Panc1 (cell line): ENCODE measurements at regions not wholly inside any gene's neighbourhood (a gene's known extent, or its start where the extent isn't known, plus 50 kb on each side); places are given as distances from the start of the nearest gene placed in this dataset.

Experiments used
- ATAC-seq: fragments of 200-7000 bp; cut with Tn5 transposase; 2 replicates; pipeline ENCODE4 v1.9.1; 2020; ENCODE audit warnings: mild to moderate bottlenecking, moderate library complexity
- BruUV-seq: library from RNA; stranded (reverse); fragments of 400-500 nt; replicated peaks from 2 replicates; lab custom pipeline; 2021; lab: Mats Ljungman, UMichigan
- CTCF ChIA-PET: fragments of 300-600 bp; sonication (Branson Sonifier 250); formaldehyde crosslinking; loops from one replicate; lab custom pipeline; 2022; ENCODE audit warnings: antibody characterized with exemption; lab: Charles Lee
- POLR2A ChIA-PET: fragments of 300-600 bp; sonication (Branson Sonifier 250); formaldehyde crosslinking; loops from one replicate; lab custom pipeline; 2022; ENCODE audit warnings: antibody characterized with exemption; lab: Charles Lee
- DNase-seq: peaks from one replicate; pipeline ENCODE4 v3.0.0-alpha.2; 2010; ENCODE audit warnings: low read depth, low spot score
- H3K27ac ChIP-seq: 2 replicates; pipeline ENCODE4 v1.5.1; 2011; ENCODE audit warnings: mild to moderate bottlenecking, low read length, inconsistent platforms
- H3K27me3 ChIP-seq: fragments of 200-500 bp; sonication (Bioruptor generic); 2 replicates; pipeline ENCODE4 v1.6.0; 2014; ENCODE audit warnings: low read length, inconsistent platforms; ENCODE audit not compliant: control insufficient read depth, insufficient read depth
- H3K36me3 ChIP-seq: fragments of 200-500 bp; sonication (Bioruptor generic); 2 replicates; pipeline ENCODE4 v1.5.1; 2014; ENCODE audit warnings: inconsistent platforms, mild to moderate bottlenecking, low read length, moderate library complexity; ENCODE audit not compliant: control insufficient read depth, insufficient read depth
- H3K4me1 ChIP-seq: 2 replicates; pipeline ENCODE4 v1.5.1; 2011; ENCODE audit warnings: inconsistent platforms, mild to moderate bottlenecking, low read length, moderate library complexity; ENCODE audit not compliant: control insufficient read depth, insufficient read depth
- H3K4me3 ChIP-seq, 2 experiments: 2 replicates each; pipeline ENCODE4 v1.5.1; 2011 to 2012; ENCODE audit warnings: low read depth in 2 of 2, low read length in 2 of 2, mild to moderate bottlenecking in 2 of 2, inconsistent platforms in 1 of 2, moderate library complexity in 1 of 2
- H3K9me3 ChIP-seq: fragments of 200-500 bp; sonication (Bioruptor generic); 2 replicates; pipeline ENCODE4 v1.5.1; 2014; ENCODE audit warnings: low read depth, mild to moderate bottlenecking, inconsistent platforms, low read length, moderate library complexity; ENCODE audit not compliant: control insufficient read depth, insufficient read depth
- POLR2AphosphoS5 ChIP-seq: IDR thresholded peaks from 2 replicates; pipeline ENCODE4 v1.6.1; 2012; ENCODE audit warnings: mild to moderate bottlenecking, low read depth, low read length, moderate library complexity
- SIN3A ChIP-seq: IDR thresholded peaks from 2 replicates; pipeline ENCODE4 v1.6.1; 2012; ENCODE audit warnings: low read depth, mild to moderate bottlenecking, low read length, moderate library complexity, borderline replicate concordance; ENCODE audit not compliant: insufficient read depth
- TCF7L2 ChIP-seq: IDR thresholded peaks from 2 replicates; pipeline ENCODE4 v1.6.1; 2011; ENCODE audit warnings: mild to moderate bottlenecking, low read depth, low read length, inconsistent platforms
- in situ Hi-C: cut with HindIII; loops from 2 replicates; pipeline ENCODE4 v1.10.0; 2016; ENCODE audit warnings: low sequenced_read_pairs, low pct_unique_long_range_greater_than_20kb
- intact Hi-C: fragments of 100-400 bp; cut with micrococcal nuclease; formaldehyde crosslinking; loops from one replicate; pipeline ENCODE4 v1.10.0; 2022; ENCODE audit not compliant: unreplicated experiment
- TF ChIP-seq, protein P1 (sequence below): fragments of 450-650 bp; IDR thresholded peaks from 2 replicates; pipeline ENCODE4 v1.5.1; 2017; ENCODE audit warnings: mild to moderate bottlenecking
- TF ChIP-seq, protein P2 (sequence below), 2 experiments: IDR thresholded peaks; 2 replicates each; pipeline ENCODE4 v1.6.1; 2011 to 2012; ENCODE audit warnings: low read depth in 2 of 2, control low read depth in 1 of 2, low read length in 1 of 2, mild to moderate bottlenecking in 1 of 2, moderate library complexity in 1 of 2; ENCODE audit not compliant: insufficient read depth in 1 of 2

- CTCF ChIA-PET: interaction anchor here (0.7 kb wide), 1 partner anchor 58 kb away, joined by 4 read pairs; no protein-coding TSS in a partner anchor
- no peak for DNase-seq
- ATAC-seq: no peak
- Histone ChIP-seq H3K9me3 (no peaks in the 10 kb centered on the region), H3K36me3 (no peaks in the 10 kb centered on the region), H3K4me3 (no peak overlapping the region), H3K4me1 (no peaks in the 10 kb centered on the region), H3K27ac (no peak overlapping the region), H3K27me3 (no peaks in the 10 kb centered on the region)
- TF ChIP-seq TCF7L2 (no peak), SIN3A (no peak), POLR2AphosphoS5 (no peak)
- TF ChIP-seq, protein P1, sequence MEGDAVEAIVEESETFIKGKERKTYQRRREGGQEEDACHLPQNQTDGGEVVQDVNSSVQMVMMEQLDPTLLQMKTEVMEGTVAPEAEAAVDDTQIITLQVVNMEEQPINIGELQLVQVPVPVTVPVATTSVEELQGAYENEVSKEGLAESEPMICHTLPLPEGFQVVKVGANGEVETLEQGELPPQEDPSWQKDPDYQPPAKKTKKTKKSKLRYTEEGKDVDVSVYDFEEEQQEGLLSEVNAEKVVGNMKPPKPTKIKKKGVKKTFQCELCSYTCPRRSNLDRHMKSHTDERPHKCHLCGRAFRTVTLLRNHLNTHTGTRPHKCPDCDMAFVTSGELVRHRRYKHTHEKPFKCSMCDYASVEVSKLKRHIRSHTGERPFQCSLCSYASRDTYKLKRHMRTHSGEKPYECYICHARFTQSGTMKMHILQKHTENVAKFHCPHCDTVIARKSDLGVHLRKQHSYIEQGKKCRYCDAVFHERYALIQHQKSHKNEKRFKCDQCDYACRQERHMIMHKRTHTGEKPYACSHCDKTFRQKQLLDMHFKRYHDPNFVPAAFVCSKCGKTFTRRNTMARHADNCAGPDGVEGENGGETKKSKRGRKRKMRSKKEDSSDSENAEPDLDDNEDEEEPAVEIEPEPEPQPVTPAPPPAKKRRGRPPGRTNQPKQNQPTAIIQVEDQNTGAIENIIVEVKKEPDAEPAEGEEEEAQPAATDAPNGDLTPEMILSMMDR: no peak
- TF ChIP-seq, protein P2, sequence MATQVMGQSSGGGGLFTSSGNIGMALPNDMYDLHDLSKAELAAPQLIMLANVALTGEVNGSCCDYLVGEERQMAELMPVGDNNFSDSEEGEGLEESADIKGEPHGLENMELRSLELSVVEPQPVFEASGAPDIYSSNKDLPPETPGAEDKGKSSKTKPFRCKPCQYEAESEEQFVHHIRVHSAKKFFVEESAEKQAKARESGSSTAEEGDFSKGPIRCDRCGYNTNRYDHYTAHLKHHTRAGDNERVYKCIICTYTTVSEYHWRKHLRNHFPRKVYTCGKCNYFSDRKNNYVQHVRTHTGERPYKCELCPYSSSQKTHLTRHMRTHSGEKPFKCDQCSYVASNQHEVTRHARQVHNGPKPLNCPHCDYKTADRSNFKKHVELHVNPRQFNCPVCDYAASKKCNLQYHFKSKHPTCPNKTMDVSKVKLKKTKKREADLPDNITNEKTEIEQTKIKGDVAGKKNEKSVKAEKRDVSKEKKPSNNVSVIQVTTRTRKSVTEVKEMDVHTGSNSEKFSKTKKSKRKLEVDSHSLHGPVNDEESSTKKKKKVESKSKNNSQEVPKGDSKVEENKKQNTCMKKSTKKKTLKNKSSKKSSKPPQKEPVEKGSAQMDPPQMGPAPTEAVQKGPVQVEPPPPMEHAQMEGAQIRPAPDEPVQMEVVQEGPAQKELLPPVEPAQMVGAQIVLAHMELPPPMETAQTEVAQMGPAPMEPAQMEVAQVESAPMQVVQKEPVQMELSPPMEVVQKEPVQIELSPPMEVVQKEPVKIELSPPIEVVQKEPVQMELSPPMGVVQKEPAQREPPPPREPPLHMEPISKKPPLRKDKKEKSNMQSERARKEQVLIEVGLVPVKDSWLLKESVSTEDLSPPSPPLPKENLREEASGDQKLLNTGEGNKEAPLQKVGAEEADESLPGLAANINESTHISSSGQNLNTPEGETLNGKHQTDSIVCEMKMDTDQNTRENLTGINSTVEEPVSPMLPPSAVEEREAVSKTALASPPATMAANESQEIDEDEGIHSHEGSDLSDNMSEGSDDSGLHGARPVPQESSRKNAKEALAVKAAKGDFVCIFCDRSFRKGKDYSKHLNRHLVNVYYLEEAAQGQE (IDR thresholded peaks at IDR 0.05; ENCODE audit: insufficient read depth in 1 of 2, low read depth in 2 of 2, low read length in 1 of 2): no peak
- intact Hi-C loops: no loop called here
- in situ Hi-C loops: no loop called here
- BruUV-seq: no TSS peak
- POLR2A ChIA-PET: no interaction called here
Measured at GRCh38 chr13:106998664-106999063, 430.7 kb upstream of the ARGLU1 start.

- H3K4me1 ChIP-seq: no peaks in the 10 kb centered on the region
- H3K9me3 ChIP-seq: no peaks in the 10 kb centered on the region
- H3K27me3 ChIP-seq: no peaks in the 10 kb centered on the region
- intact Hi-C loops (no loop called here), in situ Hi-C loops (no loop called here)
- DNase-seq (no peak), ATAC-seq (no peak)
- ChIA-PET POLR2A (no interaction called here), CTCF (no interaction called here)
- no peaks in the 10 kb centered on the region for H3K36me3 ChIP-seq
- H3K4me3 ChIP-seq: no peak overlapping the region
- no peak for TF ChIP-seq SIN3A
- TF ChIP-seq, protein P2 (IDR thresholded peaks at IDR 0.05; ENCODE audit: insufficient read depth in 1 of 2, low read depth in 2 of 2, low read length in 1 of 2): no peak
- TF ChIP-seq, protein P1: no peak
- no peak for TF ChIP-seq POLR2AphosphoS5
- no peak for TF ChIP-seq TCF7L2
- BruUV-seq: no TSS peak
- no peak overlapping the region for H3K27ac ChIP-seq
Measured at GRCh38 chr13:106997696-106998095, 429.8 kb upstream of the ARGLU1 start.
